Trophoblast cell (in vitro differentiated cells and primary cell): ENCODE measurements at regions not wholly inside any gene's neighbourhood (a gene's known extent, or its start where the extent isn't known, plus 50 kb on each side); places are given as distances from the start of the nearest gene placed in this dataset.
A peak's percentile ranks its signal among the peaks of the same experiment; 100 is the strongest.

Source experiments
- DNase-seq, 2 donors: peaks; one replicate each; pipeline ENCODE4 v3.0.0-alpha.2; 2016
- H2AFZ ChIP-seq: 2 replicates; pipeline ENCODE4 v1.6.1; 2013; ENCODE audit warnings: low read length, moderate library complexity, mild to moderate bottlenecking; ENCODE audit not compliant: insufficient read depth, poor library complexity
- H2AK5ac ChIP-seq: 2 replicates; pipeline ENCODE4 v1.6.1; 2013; ENCODE audit warnings: mild to moderate bottlenecking, low read length
- H2BK120ac ChIP-seq: 2 replicates; pipeline ENCODE4 v1.6.1; 2013; ENCODE audit warnings: low read length, mild to moderate bottlenecking, moderate library complexity; ENCODE audit not compliant: insufficient read depth, poor library complexity
- H2BK12ac ChIP-seq: 2 replicates; pipeline ENCODE4 v1.6.1; 2013; ENCODE audit warnings: mild to moderate bottlenecking, low read length, moderate library complexity
- H2BK5ac ChIP-seq: 2 replicates; pipeline ENCODE4 v1.6.1; 2013; ENCODE audit warnings: low read length, low read depth, moderate library complexity, mild to moderate bottlenecking; ENCODE audit not compliant: poor library complexity
- H3K14ac ChIP-seq: 2 replicates; pipeline ENCODE4 v1.6.1; 2013; ENCODE audit warnings: mild to moderate bottlenecking, low read length
- H3K18ac ChIP-seq: 2 replicates; pipeline ENCODE4 v1.6.1; 2013; ENCODE audit warnings: mild to moderate bottlenecking, low read length
- H3K23ac ChIP-seq: 2 replicates; pipeline ENCODE4 v1.6.1; 2013; ENCODE audit warnings: low read length
- H3K27ac ChIP-seq: 2 replicates; pipeline ENCODE4 v1.5.1; 2013; ENCODE audit warnings: low read depth, mild to moderate bottlenecking, inconsistent platforms, low read length, moderate library complexity
- H3K27me3 ChIP-seq: 2 replicates; pipeline ENCODE4 v1.6.1; 2013; ENCODE audit warnings: inconsistent platforms, mild to moderate bottlenecking, low read length, moderate library complexity; ENCODE audit not compliant: insufficient read depth
- H3K36me3 ChIP-seq, 2 experiments: 1 replicate in 1 of 2; 2 replicates in 1 of 2; pipeline ENCODE4 v1.6.1; 2013; ENCODE audit warnings: low read length in 2 of 2, mild to moderate bottlenecking in 2 of 2, moderate library complexity in 1 of 2; ENCODE audit not compliant: insufficient read depth in 2 of 2, control insufficient read depth in 1 of 2
- H3K4ac ChIP-seq: 2 replicates; pipeline ENCODE4 v1.6.1; 2013; ENCODE audit warnings: low read depth, mild to moderate bottlenecking, low read length, moderate library complexity
- H3K4me1 ChIP-seq, 2 experiments: 1 replicate in 1 of 2; 2 replicates in 1 of 2; pipeline ENCODE4 v1.6.1; 2013; ENCODE audit warnings: low read length in 2 of 2, mild to moderate bottlenecking in 2 of 2, moderate library complexity in 1 of 2; ENCODE audit not compliant: insufficient read depth in 2 of 2, control insufficient read depth in 1 of 2
- H3K4me2 ChIP-seq: 2 replicates; pipeline ENCODE4 v1.6.1; 2013; ENCODE audit warnings: inconsistent platforms, mild to moderate bottlenecking, low read length, moderate library complexity
- H3K4me3 ChIP-seq: 2 replicates; pipeline ENCODE4 v1.5.1; 2013; ENCODE audit warnings: mild to moderate bottlenecking, low read depth, low read length, inconsistent platforms
- H3K79me1 ChIP-seq: one replicate; pipeline ENCODE4 v1.6.1; 2013; ENCODE audit warnings: low read length
- H3K79me2 ChIP-seq: 2 replicates; pipeline ENCODE4 v1.6.1; 2013; ENCODE audit warnings: low read length, mild to moderate bottlenecking; ENCODE audit not compliant: control insufficient read depth, insufficient read depth, poor library complexity
- H3K9ac ChIP-seq: 2 replicates; pipeline ENCODE4 v1.6.1; 2013; ENCODE audit warnings: mild to moderate bottlenecking, low read length
- H3K9me3 ChIP-seq: 2 replicates; pipeline ENCODE4 v1.6.1; 2013; ENCODE audit warnings: low read depth, mild to moderate bottlenecking, control low read depth, inconsistent platforms, low read length; ENCODE audit not compliant: insufficient read depth
- H4K12ac ChIP-seq: 2 replicates; pipeline ENCODE4 v1.6.1; 2013; ENCODE audit warnings: low read depth, mild to moderate bottlenecking, low read length, moderate library complexity
- H4K8ac ChIP-seq: 2 replicates; pipeline ENCODE4 v1.6.1; 2013; ENCODE audit warnings: low read depth, mild to moderate bottlenecking, low read length, moderate library complexity
- H4K91ac ChIP-seq: one replicate; pipeline ENCODE4 v1.6.1; 2013; ENCODE audit warnings: low read depth, mild to moderate bottlenecking, low read length, moderate library complexity
- WGBS: extraction: QIAGEN DNeasy Blood & Tissue Kit; methylation state at CpG from one replicate; pipeline ENCODE4 v1.1.7; 2013; ENCODE audit warnings: missing lambda C conversion rate; ENCODE audit not compliant: insufficient read length, insufficient coverage; ENCODE audit errors: extremely low coverage; 5-methylcytosine and 5-hydroxymethylcytosine counted together

DNA sequence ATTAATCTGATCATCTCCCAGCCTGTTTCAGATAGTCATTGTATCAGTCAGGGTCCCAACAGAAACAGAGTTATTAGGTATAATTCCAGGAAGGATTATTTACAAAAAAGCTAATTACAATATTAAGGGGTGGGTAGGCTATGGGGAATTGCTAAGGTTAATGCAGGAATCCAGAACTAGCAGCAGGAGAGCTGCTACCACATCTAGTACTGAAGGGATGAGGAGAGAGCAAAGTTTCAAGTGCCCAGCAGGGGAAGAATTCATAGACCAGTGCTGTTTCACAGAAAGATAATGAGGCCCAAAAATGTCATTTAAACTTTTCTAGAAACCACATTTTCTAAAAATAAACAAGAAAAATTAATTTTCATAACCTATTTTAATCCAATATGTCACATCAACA, 284.2 kb downstream of the HACE1 start:
- Histone ChIP-seq H3K36me3 (no peaks in the 10 kb centered on the region), H2BK120ac (no peak overlapping the region), H3K14ac (no peak overlapping the region), H2AK5ac (no peak overlapping the region), H4K12ac (no peak overlapping the region), H3K23ac (no peak overlapping the region), H3K27me3 (no peaks in the 10 kb centered on the region), H4K8ac (no peak overlapping the region), H3K4me2 (no peak overlapping the region), H2BK12ac (no peak overlapping the region), H3K4me3 (no peak overlapping the region), H2AFZ (no peak overlapping the region), H4K91ac (no peak overlapping the region), H3K9me3 (no peaks in the 10 kb centered on the region), H3K79me1 (peaks cover 4% of the 10 kb centered on the region), H3K27ac (no peak overlapping the region), H3K9ac (no peak overlapping the region), H3K79me2 (no peaks in the 10 kb centered on the region), H3K18ac (no peak overlapping the region), H3K4me1 (peaks cover 3 to 10% of the 10 kb centered on the region in 2 experiments), H2BK5ac (no peak overlapping the region), H3K4ac (no peak overlapping the region)
- no peak for DNase-seq

DNA sequence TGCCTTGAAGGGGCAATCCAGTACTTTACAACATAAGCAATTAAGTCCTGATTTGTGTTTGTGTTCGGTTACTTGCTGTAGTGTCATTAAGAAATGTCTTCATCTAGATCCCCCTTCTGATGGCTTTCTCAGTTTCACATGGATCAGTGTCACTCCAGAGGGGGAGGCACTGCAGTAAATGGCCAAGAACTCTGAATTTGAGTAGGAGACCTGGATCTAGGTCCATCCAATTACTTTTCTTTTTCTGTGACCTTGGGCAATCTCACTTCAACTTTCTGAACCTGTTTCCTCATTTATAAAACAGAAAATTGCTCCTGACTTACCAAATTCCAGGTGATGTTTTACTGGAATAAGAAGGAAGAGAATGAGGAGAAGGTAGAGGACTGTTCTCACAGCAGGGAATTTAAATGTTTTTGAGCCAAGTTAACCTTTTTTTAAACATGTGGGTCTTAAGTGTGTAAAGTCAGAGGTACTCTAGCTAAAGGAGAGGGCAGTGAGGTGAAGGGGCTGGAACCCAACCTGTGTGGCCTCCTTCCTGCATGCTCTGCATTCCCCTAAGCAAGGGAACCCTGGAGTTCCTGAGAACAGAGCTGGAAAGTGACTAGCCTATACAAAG, 285.5 kb downstream of the HACE1 start:
- Histone ChIP-seq H3K36me3 (no peaks in the 10 kb centered on the region), H3K4me2 (no peak overlapping the region), H3K79me1 (peaks cover 4% of the 10 kb centered on the region), H2BK5ac (no peak overlapping the region), H3K79me2 (no peaks in the 10 kb centered on the region), H3K4ac (no peak overlapping the region), H3K18ac (no peak overlapping the region), H2BK12ac (no peak overlapping the region), H3K9ac (no peak overlapping the region), H3K4me1 (peaks cover 3 to 6% of the 10 kb centered on the region in 2 experiments), H3K14ac (no peak overlapping the region), H3K23ac (no peak overlapping the region), H3K27me3 (no peaks in the 10 kb centered on the region), H4K8ac (peak overlapping the region; percentile 29), H3K4me3 (no peak overlapping the region), H4K91ac (no peak overlapping the region), H2AK5ac (no peak overlapping the region), H2BK120ac (no peak overlapping the region), H4K12ac (no peak overlapping the region), H2AFZ (no peak overlapping the region), H3K9me3 (no peaks in the 10 kb centered on the region), H3K27ac (no peak overlapping the region)
- WGBS = no CpG with 5 or more reads among the region's 1 CpG
- no peak for DNase-seq

- Histone ChIP-seq H4K12ac (no peak overlapping the region), H3K4me3 (no peak overlapping the region)
Observed at GRCh38 chr6:104573350-104573749, 286.4 kb downstream of the HACE1 start.

GRCh38 chr6:104572901-104573300, 286.8 kb downstream of the HACE1 start:
- H4K8ac ChIP-seq = no peak overlapping the region
- H3K79me2 ChIP-seq = no peaks in the 10 kb centered on the region
- no peak overlapping the region for H3K27ac ChIP-seq
- no peak overlapping the region for H3K4ac ChIP-seq
- H3K36me3 ChIP-seq = no peaks in the 10 kb centered on the region
- DNase-seq = no peak
- no CpG with 5 or more reads among the region's 4 CpGs for WGBS
- H3K9ac ChIP-seq = no peak overlapping the region
- H4K12ac ChIP-seq = no peak overlapping the region
- no peak overlapping the region for H3K23ac ChIP-seq
- no peaks in the 10 kb centered on the region for H3K9me3 ChIP-seq
- no peak overlapping the region for H3K4me3 ChIP-seq
- no peak overlapping the region for H2AK5ac ChIP-seq
- no peaks in the 10 kb centered on the region for H3K27me3 ChIP-seq
- no peak overlapping the region for H2AFZ ChIP-seq
- no peak overlapping the region for H2BK5ac ChIP-seq
- H3K14ac ChIP-seq = no peak overlapping the region
- peaks cover 4% of the 10 kb centered on the region for H3K79me1 ChIP-seq
- H3K4me2 ChIP-seq = no peak overlapping the region
- no peak overlapping the region for H2BK120ac ChIP-seq
- no peak overlapping the region for H4K91ac ChIP-seq
- H3K18ac ChIP-seq = no peak overlapping the region
- H2BK12ac ChIP-seq = no peak overlapping the region
- peaks cover 3 to 6% of the 10 kb centered on the region in 2 experiments for H3K4me1 ChIP-seq

More at GRCh38 chr6:104573350-104573749, 286.4 kb downstream of the HACE1 start:
- no peak overlapping the region for H3K9ac ChIP-seq
- no peak overlapping the region for H3K4me2 ChIP-seq
- H3K4ac ChIP-seq = no peak overlapping the region
- H2BK5ac ChIP-seq = no peak overlapping the region
- H3K9me3 ChIP-seq = no peaks in the 10 kb centered on the region
- peaks cover 4% of the 10 kb centered on the region for H3K79me1 ChIP-seq
- no peaks in the 10 kb centered on the region for H3K79me2 ChIP-seq
- H3K23ac ChIP-seq = no peak overlapping the region
- H2BK120ac ChIP-seq = no peak overlapping the region
- DNase-seq = no peak
- no CpG with 5 or more reads among the region's 3 CpGs for WGBS
- H4K8ac ChIP-seq = no peak overlapping the region
- H3K14ac ChIP-seq = no peak overlapping the region
- no peak overlapping the region for H3K18ac ChIP-seq
- no peaks in the 10 kb centered on the region for H3K36me3 ChIP-seq
- H3K4me1 ChIP-seq = peaks cover 3 to 6% of the 10 kb centered on the region in 2 experiments
- H4K91ac ChIP-seq = no peak overlapping the region
- no peak overlapping the region for H3K27ac ChIP-seq
- no peak overlapping the region for H2BK12ac ChIP-seq
- H2AFZ ChIP-seq = no peak overlapping the region
- H2AK5ac ChIP-seq = no peak overlapping the region
- H3K27me3 ChIP-seq = no peaks in the 10 kb centered on the region
